ENCODE measurements at regions not wholly inside any gene's neighbourhood (a gene's known extent, or its start where the extent isn't known, plus 50 kb on each side); places are given as distances from the start of the nearest gene placed in this dataset. TPM values are rescaled to one million over a fixed set of nuclear protein-coding genes. Genes with fewer than 3 reads are reported as not detected.

- Histone ChIP-seq H3K9me3 (ENCODE audit: low read depth, low read length) (peaks cover 2% of the 10 kb centered on the region), H3K27me3 (ENCODE audit: insufficient read depth, low read length) (no peaks in the 10 kb centered on the region), H3K36me3 (ENCODE audit: insufficient read depth, low read length) (no peaks in the 10 kb centered on the region), H3K79me2 (ENCODE audit: insufficient read depth, low read length) (no peaks in the 10 kb centered on the region), H3K4me3 (ENCODE audit: insufficient read depth, low read length) (no peak overlapping the region), H2AFZ (ENCODE audit: low read length) (no peak overlapping the region), H3K4me1 (ENCODE audit: insufficient read depth, low read length) (peaks cover 21% of the 10 kb centered on the region), H3K27ac (ENCODE audit: low read depth, low read length) (peak overlapping the region; percentile 9), H4K20me1 (ENCODE audit: insufficient read depth, low read length) (no peaks in the 10 kb centered on the region), H3K4me2 (ENCODE audit: insufficient read depth, low read length) (no peak overlapping the region)
- DNase-seq (ENCODE audit: insufficient read length, low spot score, missing footprints), result no peak
- TF ChIP-seq, protein P1, sequence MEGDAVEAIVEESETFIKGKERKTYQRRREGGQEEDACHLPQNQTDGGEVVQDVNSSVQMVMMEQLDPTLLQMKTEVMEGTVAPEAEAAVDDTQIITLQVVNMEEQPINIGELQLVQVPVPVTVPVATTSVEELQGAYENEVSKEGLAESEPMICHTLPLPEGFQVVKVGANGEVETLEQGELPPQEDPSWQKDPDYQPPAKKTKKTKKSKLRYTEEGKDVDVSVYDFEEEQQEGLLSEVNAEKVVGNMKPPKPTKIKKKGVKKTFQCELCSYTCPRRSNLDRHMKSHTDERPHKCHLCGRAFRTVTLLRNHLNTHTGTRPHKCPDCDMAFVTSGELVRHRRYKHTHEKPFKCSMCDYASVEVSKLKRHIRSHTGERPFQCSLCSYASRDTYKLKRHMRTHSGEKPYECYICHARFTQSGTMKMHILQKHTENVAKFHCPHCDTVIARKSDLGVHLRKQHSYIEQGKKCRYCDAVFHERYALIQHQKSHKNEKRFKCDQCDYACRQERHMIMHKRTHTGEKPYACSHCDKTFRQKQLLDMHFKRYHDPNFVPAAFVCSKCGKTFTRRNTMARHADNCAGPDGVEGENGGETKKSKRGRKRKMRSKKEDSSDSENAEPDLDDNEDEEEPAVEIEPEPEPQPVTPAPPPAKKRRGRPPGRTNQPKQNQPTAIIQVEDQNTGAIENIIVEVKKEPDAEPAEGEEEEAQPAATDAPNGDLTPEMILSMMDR (IDR thresholded peaks at IDR 0.05; ENCODE audit: extremely low read depth, low read depth, low read length), result no peak
Measured at GRCh38 chrX:44401151-44401550, 57.7 kb upstream of the EFHC2 start.

DNA sequence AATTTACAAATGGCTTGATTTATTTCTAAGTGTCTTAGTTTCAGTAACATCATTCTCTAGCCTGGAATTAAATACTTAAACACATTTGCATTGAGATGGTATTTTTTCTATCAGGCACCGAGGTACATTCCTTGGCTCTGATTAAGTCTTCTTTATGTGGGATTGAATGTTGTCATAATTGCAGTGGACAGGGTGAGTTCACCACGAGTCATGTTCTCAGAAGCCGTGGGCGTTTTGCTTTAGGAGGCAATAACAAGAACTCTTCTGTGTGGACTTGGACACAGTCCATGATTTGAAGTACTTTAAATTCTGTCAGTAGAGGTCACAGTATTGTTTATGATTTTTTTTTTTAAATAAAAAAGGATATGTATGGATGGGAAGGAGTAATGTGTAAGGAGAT is 57.1 kb upstream of the EFHC2 start:
- Histone ChIP-seq H3K27ac (ENCODE audit: low read depth, low read length) (peak overlapping the region; percentile 60), H3K79me2 (ENCODE audit: insufficient read depth, low read length) (no peaks in the 10 kb centered on the region)

GRCh38 chrX:44400161-44400560 is 56.7 kb upstream of the EFHC2 start:
- Histone ChIP-seq H2AFZ (ENCODE audit: low read length) (no peak overlapping the region), H3K9me3 (ENCODE audit: low read depth, low read length) (peaks cover 2% of the 10 kb centered on the region), H3K27me3 (ENCODE audit: insufficient read depth, low read length) (no peaks in the 10 kb centered on the region), H3K27ac (ENCODE audit: low read depth, low read length) (peak overlapping the region; percentile 60), H3K4me1 (ENCODE audit: insufficient read depth, low read length) (peaks cover 21% of the 10 kb centered on the region), H3K4me3 (ENCODE audit: insufficient read depth, low read length) (peak overlapping the region; percentile 9), H3K4me2 (ENCODE audit: insufficient read depth, low read length) (peak overlapping the region; percentile 41), H4K20me1 (ENCODE audit: insufficient read depth, low read length) (no peaks in the 10 kb centered on the region), H3K79me2 (ENCODE audit: insufficient read depth, low read length) (no peaks in the 10 kb centered on the region), H3K36me3 (ENCODE audit: insufficient read depth, low read length) (no peaks in the 10 kb centered on the region)
- no peak for DNase-seq (ENCODE audit: insufficient read length, low spot score, missing footprints)
- TF ChIP-seq, protein P1 (IDR thresholded peaks at IDR 0.05; ENCODE audit: extremely low read depth, low read depth, low read length), result no peak

More for the DNA sequence above, 57.1 kb upstream of the EFHC2 start:
- TF ChIP-seq, protein P1 (IDR thresholded peaks at IDR 0.05; ENCODE audit: extremely low read depth, low read depth, low read length), result no peak
- Histone ChIP-seq H4K20me1 (ENCODE audit: insufficient read depth, low read length) (no peaks in the 10 kb centered on the region), H3K27me3 (ENCODE audit: insufficient read depth, low read length) (no peaks in the 10 kb centered on the region), H3K4me1 (ENCODE audit: insufficient read depth, low read length) (peaks cover 21% of the 10 kb centered on the region), H3K4me2 (ENCODE audit: insufficient read depth, low read length) (peak overlapping the region; percentile 41), H3K9me3 (ENCODE audit: low read depth, low read length) (peaks cover 2% of the 10 kb centered on the region), H3K36me3 (ENCODE audit: insufficient read depth, low read length) (no peaks in the 10 kb centered on the region), H3K4me3 (ENCODE audit: insufficient read depth, low read length) (peak overlapping the region; percentile 9), H2AFZ (ENCODE audit: low read length) (no peak overlapping the region)
- DNase-seq (ENCODE audit: insufficient read length, low spot score, missing footprints), result peak; percentile 10

Small RNA genes in the stretch of these regions (small RNA-seq; reads per million reads assigned to genes)
- gene RF00019, result not detected
